Ascending aorta (tissue), 2 donors: ENCODE measurements at regions not wholly inside any gene's neighbourhood (a gene's known extent, or its start where the extent isn't known, plus 50 kb on each side); places are given as distances from the start of the nearest gene placed in this dataset.
A peak's percentile ranks its signal among the peaks of the same experiment; 100 is the strongest.

Experiments
- DNase-seq, 2 donors: peaks; one replicate each; pipeline ENCODE4 v3.0.0-alpha.2; 2019; ENCODE audit warnings: low spot score in 2 of 2
- H3K27ac ChIP-seq, 2 donors: fragments of 200-600 bp; sonication (generic); one replicate each; pipeline ENCODE4 v1.5.1; 2016 to 2017; ENCODE audit warnings: mild to moderate bottlenecking in 1 of 2
- H3K27me3 ChIP-seq: fragments of 200-600 bp; sonication (generic); one replicate; pipeline ENCODE4 v1.5.1; 2017
- H3K36me3 ChIP-seq, 2 donors: fragments of 200-600 bp; sonication (generic); one replicate each; pipeline ENCODE4 v1.5.1; 2016
- H3K4me1 ChIP-seq, 2 donors: fragments of 200-600 bp; sonication (generic); one replicate each; pipeline ENCODE4 v1.5.1; 2016 to 2017; ENCODE audit warnings: mild to moderate bottlenecking in 1 of 2
- H3K4me3 ChIP-seq, 2 donors: fragments of 200-600 bp; sonication (generic); one replicate each; pipeline ENCODE4 v1.5.1; 2016 to 2017; ENCODE audit warnings: mild to moderate bottlenecking in 1 of 2
- H3K9me3 ChIP-seq, 2 donors: fragments of 200-600 bp; sonication (generic); one replicate each; pipeline ENCODE4 v1.5.1; 2016
- intact Hi-C: fragments of 100-400 bp; cut with DNase I; formaldehyde crosslinking; loops from one replicate; pipeline ENCODE4 v1.15.1; 2023
- TF ChIP-seq, protein P1 (sequence below), 3 experiments: fragments of 200-600 bp in 2 of 3; fragments of 450-650 bp in 1 of 3; sonication (generic) in 2 of 3; IDR thresholded peaks; one replicate each; pipeline ENCODE4 v1.5.1; 2016 to 2019; ENCODE audit warnings: antibody characterized with exemption in 3 of 3, mild to moderate bottlenecking in 1 of 3, moderate library complexity in 1 of 3

DNA sequence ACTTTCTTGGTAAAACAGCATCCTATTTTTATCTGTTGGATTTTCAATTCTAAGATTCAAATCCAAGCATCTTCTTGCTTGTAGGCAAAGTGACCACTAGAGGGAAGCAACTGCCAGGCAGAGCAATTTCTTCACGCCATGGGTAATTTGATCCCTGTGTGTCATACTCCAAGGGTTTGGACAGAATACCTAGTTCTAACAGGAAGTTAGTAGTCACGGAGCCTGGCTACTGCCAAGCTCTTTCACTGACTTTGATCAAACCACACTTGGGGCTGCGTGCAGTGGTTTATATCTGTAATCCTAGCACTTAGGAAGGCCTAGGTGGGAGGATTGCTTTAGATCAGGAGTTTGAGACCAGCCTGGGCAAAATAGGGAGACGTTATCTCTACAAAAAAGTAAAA, 473.6 kb upstream of the TNC start:
- Histone ChIP-seq H3K27ac (peak overlapping the region; percentile 51 to 55), H3K9me3 (no peaks in the 10 kb centered on the region), H3K27me3 (no peaks in the 10 kb centered on the region), H3K4me1 (peaks cover 0 to 16% of the 10 kb centered on the region in 2 donors), H3K36me3 (no peaks in the 10 kb centered on the region), H3K4me3 (no peak overlapping the region)
- TF ChIP-seq, protein P1, sequence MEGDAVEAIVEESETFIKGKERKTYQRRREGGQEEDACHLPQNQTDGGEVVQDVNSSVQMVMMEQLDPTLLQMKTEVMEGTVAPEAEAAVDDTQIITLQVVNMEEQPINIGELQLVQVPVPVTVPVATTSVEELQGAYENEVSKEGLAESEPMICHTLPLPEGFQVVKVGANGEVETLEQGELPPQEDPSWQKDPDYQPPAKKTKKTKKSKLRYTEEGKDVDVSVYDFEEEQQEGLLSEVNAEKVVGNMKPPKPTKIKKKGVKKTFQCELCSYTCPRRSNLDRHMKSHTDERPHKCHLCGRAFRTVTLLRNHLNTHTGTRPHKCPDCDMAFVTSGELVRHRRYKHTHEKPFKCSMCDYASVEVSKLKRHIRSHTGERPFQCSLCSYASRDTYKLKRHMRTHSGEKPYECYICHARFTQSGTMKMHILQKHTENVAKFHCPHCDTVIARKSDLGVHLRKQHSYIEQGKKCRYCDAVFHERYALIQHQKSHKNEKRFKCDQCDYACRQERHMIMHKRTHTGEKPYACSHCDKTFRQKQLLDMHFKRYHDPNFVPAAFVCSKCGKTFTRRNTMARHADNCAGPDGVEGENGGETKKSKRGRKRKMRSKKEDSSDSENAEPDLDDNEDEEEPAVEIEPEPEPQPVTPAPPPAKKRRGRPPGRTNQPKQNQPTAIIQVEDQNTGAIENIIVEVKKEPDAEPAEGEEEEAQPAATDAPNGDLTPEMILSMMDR (IDR thresholded peaks at IDR 0.05): peak; percentile 65 to 87 (median 81)
- DNase-seq: peak; percentile 16 to 91
- intact Hi-C loops: loop anchor here (1.0 to 10.0 kb wide), 6 partner anchors 166 to 1070 kb away; no protein-coding TSS in a partner anchor

DNA sequence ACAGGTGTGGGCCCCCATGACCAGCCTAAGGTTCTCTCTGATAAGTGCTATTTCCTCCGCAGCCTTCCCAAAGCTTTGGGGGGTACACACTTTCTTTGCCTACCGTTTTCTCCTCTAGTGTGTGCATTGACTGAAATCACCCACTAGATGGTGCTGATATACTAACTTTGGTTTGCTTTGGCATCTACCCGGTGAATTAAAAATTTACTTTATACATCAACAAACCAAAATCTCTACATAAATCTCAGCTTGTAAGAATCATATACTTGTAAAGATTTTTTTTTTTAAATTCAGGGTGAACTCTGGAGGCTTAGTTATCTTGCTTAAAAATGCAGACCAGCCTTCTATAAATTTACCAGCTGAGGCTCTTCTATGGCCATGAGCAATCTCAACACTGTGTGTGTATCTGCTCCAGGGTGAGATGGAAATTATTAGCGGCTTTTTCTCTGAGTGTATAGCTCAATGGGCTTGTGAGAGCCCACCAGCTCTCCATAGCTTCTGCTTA, 475.7 kb upstream of the TNC start:
- H3K27ac ChIP-seq: peak overlapping the region in 1 of 2 donors; percentile 14
- H3K27me3 ChIP-seq: no peaks in the 10 kb centered on the region
- no peak for DNase-seq
- peaks cover 0 to 19% of the 10 kb centered on the region in 2 donors for H3K4me1 ChIP-seq
- H3K9me3 ChIP-seq: no peaks in the 10 kb centered on the region
- TF ChIP-seq, protein P1 (IDR thresholded peaks at IDR 0.05): peak; percentile 79 to 83 (median 81)
- no peak overlapping the region for H3K4me3 ChIP-seq
- intact Hi-C loops: loop anchor here (1.0 to 10.0 kb wide), 6 partner anchors 101 to 901 kb away; partner anchors contain the start of gene PAPPA
- no peaks in the 10 kb centered on the region for H3K36me3 ChIP-seq

DNA sequence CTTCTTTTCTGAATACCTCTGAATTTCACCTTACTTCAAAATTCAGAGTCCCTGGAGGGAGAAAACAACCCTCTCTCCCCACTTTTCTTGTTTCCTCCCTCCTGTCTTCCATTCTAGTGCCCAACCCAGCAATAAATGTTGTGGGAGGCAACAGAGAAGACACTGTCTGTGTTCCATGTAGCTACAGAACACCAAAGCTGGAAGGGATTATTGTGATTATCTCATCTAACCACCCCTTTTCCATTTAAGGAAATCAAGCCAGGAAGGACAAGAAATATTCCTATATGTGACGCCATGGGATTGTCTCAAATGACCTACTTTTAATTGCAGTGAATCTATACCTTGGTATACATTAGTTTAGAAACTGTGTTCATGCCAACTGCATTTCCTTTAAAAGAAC, 476.6 kb upstream of the TNC start:
- Histone ChIP-seq H3K27ac (no peak overlapping the region), H3K27me3 (no peaks in the 10 kb centered on the region), H3K9me3 (no peaks in the 10 kb centered on the region), H3K36me3 (no peaks in the 10 kb centered on the region), H3K4me3 (no peak overlapping the region), H3K4me1 (peaks cover 0 to 19% of the 10 kb centered on the region in 2 donors)
- DNase-seq: no peak
- TF ChIP-seq, protein P1 (IDR thresholded peaks at IDR 0.05): no peak
- intact Hi-C loops: loop anchor here (5.0 to 10.0 kb wide), 4 partner anchors 163 to 900 kb away; no protein-coding TSS in a partner anchor

DNA sequence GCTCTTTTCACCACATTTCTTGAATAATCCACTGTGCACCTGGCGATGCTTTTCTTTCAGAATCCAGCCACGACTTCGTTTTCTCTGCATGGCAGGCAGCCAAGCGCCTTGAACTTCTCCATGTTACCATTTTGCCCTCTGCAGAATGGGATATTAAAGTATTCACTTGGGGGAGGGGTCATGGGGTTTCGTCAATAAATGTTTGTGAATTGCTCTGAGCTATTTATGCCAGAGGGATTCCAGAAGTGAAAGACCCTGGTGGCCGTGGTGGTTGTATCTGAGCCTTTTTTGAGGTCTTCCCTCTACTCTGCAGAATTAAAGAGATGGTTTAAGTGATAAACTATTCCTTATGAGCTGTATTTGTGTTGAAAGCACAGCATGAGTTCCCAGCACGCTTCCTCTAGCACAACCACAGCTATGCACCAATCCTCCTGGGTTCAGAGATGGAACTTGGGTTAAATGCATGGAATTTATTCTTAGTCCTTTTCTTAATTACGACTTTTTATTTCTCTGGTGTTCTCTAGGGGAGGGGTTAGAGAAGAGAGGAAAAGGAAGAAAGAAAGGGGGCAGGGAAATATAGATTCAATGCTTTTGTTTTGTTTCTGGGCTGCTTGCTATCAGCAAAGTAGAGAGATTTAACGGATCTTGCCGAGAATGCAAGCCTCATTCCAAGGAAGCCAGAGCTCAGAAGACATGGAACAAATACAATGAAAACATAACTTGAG, 478.2 kb upstream of the TNC start:
- Histone ChIP-seq H3K36me3 (no peaks in the 10 kb centered on the region), H3K9me3 (no peaks in the 10 kb centered on the region), H3K27me3 (no peaks in the 10 kb centered on the region), H3K4me1 (peaks cover 0 to 19% of the 10 kb centered on the region in 2 donors), H3K4me3 (peak overlapping the region in 1 of 2 donors; percentile 44), H3K27ac (peak overlapping the region; percentile 29 to 41)
- TF ChIP-seq, protein P1 (IDR thresholded peaks at IDR 0.05): no peak
- intact Hi-C loops: loop anchor here (10.0 kb wide), 2 partner anchors 259 to 899 kb away; no protein-coding TSS in a partner anchor
- DNase-seq: no peak

DNA sequence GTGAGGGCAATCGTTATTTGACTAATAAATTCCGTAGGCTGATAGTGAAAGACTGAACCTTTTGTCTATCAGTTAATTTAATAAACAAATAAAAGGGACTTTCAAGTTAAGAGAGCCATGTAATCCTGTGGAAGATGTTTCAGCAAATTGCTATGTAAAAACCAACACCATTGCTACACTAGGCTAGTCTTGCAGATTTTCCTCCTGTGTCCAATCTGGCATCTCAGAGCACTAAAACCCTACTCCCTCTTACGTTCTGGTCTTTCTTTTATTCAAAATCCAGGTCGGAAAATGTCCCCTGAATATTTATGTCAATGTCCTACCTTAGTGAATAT, 478.8 kb upstream of the TNC start:
- peaks cover 0 to 19% of the 10 kb centered on the region in 2 donors for H3K4me1 ChIP-seq
- H3K9me3 ChIP-seq: no peaks in the 10 kb centered on the region
- DNase-seq: no peak
- H3K27me3 ChIP-seq: no peaks in the 10 kb centered on the region
- H3K4me3 ChIP-seq: peak overlapping the region in 1 of 2 donors; percentile 44
- H3K27ac ChIP-seq: peak overlapping the region; percentile 29 to 41
- intact Hi-C loops: loop anchor here (10.0 kb wide), 2 partner anchors 258 to 898 kb away; no protein-coding TSS in a partner anchor
- no peaks in the 10 kb centered on the region for H3K36me3 ChIP-seq
- TF ChIP-seq, protein P1 (IDR thresholded peaks at IDR 0.05): no peak
